ENCODE measurements at regions not wholly inside any gene's neighbourhood (a gene's known extent, or its start where the extent isn't known, plus 50 kb on each side); places are given as distances from the start of the nearest gene placed in this dataset.
A peak's percentile ranks its signal among the peaks of the same experiment; 100 is the strongest.
"Not testable (repeated sequence)": the region's sequence is repeated elsewhere in the genome, so short reads cannot be mapped to it uniquely, and the experiment has no call there.

- Histone ChIP-seq H3K4me3 (ENCODE audit: insufficient read depth, low read depth, low read length) (no peak overlapping the region), H3K36me3 (replicated peaks; ENCODE audit: control insufficient read depth, insufficient read depth, low read length) (no peaks in the 10 kb centered on the region)
- DNase-seq = no peak
Measured at GRCh38 chr11:121866754-121867153, 249.3 kb downstream of the BLID start.

GRCh38 chr11:121864660-121865059 lies 251.4 kb downstream of the BLID start:
- Histone ChIP-seq H3K27me3 (ENCODE audit: control insufficient read depth, insufficient read depth, low read length) (no peaks in the 10 kb centered on the region), H3K36me3 (replicated peaks; ENCODE audit: control insufficient read depth, insufficient read depth, low read length) (no peaks in the 10 kb centered on the region), H3K4me3 (ENCODE audit: insufficient read depth, low read depth, low read length) (no peak overlapping the region)
- peak; percentile 9 for DNase-seq

More at GRCh38 chr11:121866754-121867153, 249.3 kb downstream of the BLID start:
- H3K27me3 ChIP-seq (ENCODE audit: control insufficient read depth, insufficient read depth, low read length) = no peaks in the 10 kb centered on the region

GRCh38 chr11:121863126-121863525 lies 252.9 kb downstream of the BLID start:
- Histone ChIP-seq H3K36me3 (replicated peaks; ENCODE audit: control insufficient read depth, insufficient read depth, low read length) (no peaks in the 10 kb centered on the region), H3K27me3 (ENCODE audit: control insufficient read depth, insufficient read depth, low read length) (no peaks in the 10 kb centered on the region), H3K4me3 (ENCODE audit: insufficient read depth, low read depth, low read length) (no peak overlapping the region)
- DNase-seq = no peak

- H3K27me3 ChIP-seq (ENCODE audit: control insufficient read depth, insufficient read depth, low read length); DNase-seq; H3K36me3 ChIP-seq (replicated peaks; ENCODE audit: control insufficient read depth, insufficient read depth, low read length); H3K4me3 ChIP-seq (ENCODE audit: insufficient read depth, low read depth, low read length): not testable (repeated sequence)
Measured at GRCh38 chr11:121855138-121855537, 260.9 kb downstream of the BLID start.

GRCh38 chr11:121844016-121844415 lies 272.0 kb downstream of the BLID start:
- no peak for DNase-seq
- Histone ChIP-seq H3K36me3 (replicated peaks; ENCODE audit: control insufficient read depth, insufficient read depth, low read length) (no peaks in the 10 kb centered on the region), H3K4me3 (ENCODE audit: insufficient read depth, low read depth, low read length) (no peak overlapping the region), H3K27me3 (ENCODE audit: control insufficient read depth, insufficient read depth, low read length) (no peaks in the 10 kb centered on the region)

- no peak for DNase-seq
- Histone ChIP-seq H3K4me3 (ENCODE audit: insufficient read depth, low read depth, low read length) (no peak overlapping the region), H3K36me3 (replicated peaks; ENCODE audit: control insufficient read depth, insufficient read depth, low read length) (no peaks in the 10 kb centered on the region), H3K27me3 (ENCODE audit: control insufficient read depth, insufficient read depth, low read length) (no peaks in the 10 kb centered on the region)
Measured at GRCh38 chr11:121842192-121842585, 273.8 kb downstream of the BLID start.

- H3K4me3 ChIP-seq (ENCODE audit: insufficient read depth, low read depth, low read length) = no peak overlapping the region
- no peaks in the 10 kb centered on the region for H3K36me3 ChIP-seq (replicated peaks; ENCODE audit: control insufficient read depth, insufficient read depth, low read length)
- DNase-seq = peak; percentile 11
- H3K27me3 ChIP-seq (ENCODE audit: control insufficient read depth, insufficient read depth, low read length) = no peaks in the 10 kb centered on the region
Measured at GRCh38 chr11:121841487-121842191, 274.4 kb downstream of the BLID start.

- no peak for DNase-seq
- no peaks in the 10 kb centered on the region for H3K27me3 ChIP-seq (ENCODE audit: control insufficient read depth, insufficient read depth, low read length)
- no peaks in the 10 kb centered on the region for H3K36me3 ChIP-seq (replicated peaks; ENCODE audit: control insufficient read depth, insufficient read depth, low read length)
- H3K4me3 ChIP-seq (ENCODE audit: insufficient read depth, low read depth, low read length) = no peak overlapping the region
Measured at GRCh38 chr11:121839781-121840180, 276.2 kb downstream of the BLID start.

- Histone ChIP-seq H3K36me3 (replicated peaks; ENCODE audit: control insufficient read depth, insufficient read depth, low read length) (no peaks in the 10 kb centered on the region), H3K4me3 (ENCODE audit: insufficient read depth, low read depth, low read length) (no peak overlapping the region), H3K27me3 (ENCODE audit: control insufficient read depth, insufficient read depth, low read length) (no peaks in the 10 kb centered on the region)
- DNase-seq = no peak
Measured at GRCh38 chr11:121838571-121838970, 277.4 kb downstream of the BLID start.

GRCh38 chr11:121833970-121834369 lies 282.0 kb downstream of the BLID start:
- DNase-seq = no peak
- no peaks in the 10 kb centered on the region for H3K27me3 ChIP-seq (ENCODE audit: control insufficient read depth, insufficient read depth, low read length)
- no peaks in the 10 kb centered on the region for H3K36me3 ChIP-seq (replicated peaks; ENCODE audit: control insufficient read depth, insufficient read depth, low read length)
- no peak overlapping the region for H3K4me3 ChIP-seq (ENCODE audit: insufficient read depth, low read depth, low read length)

GRCh38 chr11:121829159-121829643 lies 286.8 kb downstream of the BLID start:
- Histone ChIP-seq H3K27me3 (ENCODE audit: control insufficient read depth, insufficient read depth, low read length) (no peaks in the 10 kb centered on the region), H3K4me3 (ENCODE audit: insufficient read depth, low read depth, low read length) (no peak overlapping the region), H3K36me3 (replicated peaks; ENCODE audit: control insufficient read depth, insufficient read depth, low read length) (no peaks in the 10 kb centered on the region)
- no peak for DNase-seq

- Histone ChIP-seq H3K4me3 (ENCODE audit: insufficient read depth, low read depth, low read length) (no peak overlapping the region), H3K27me3 (ENCODE audit: control insufficient read depth, insufficient read depth, low read length) (no peaks in the 10 kb centered on the region), H3K36me3 (replicated peaks; ENCODE audit: control insufficient read depth, insufficient read depth, low read length) (no peaks in the 10 kb centered on the region)
- DNase-seq = no peak
Measured at GRCh38 chr11:121814962-121815361, 301.1 kb downstream of the BLID start.

- DNase-seq = no peak
- H3K36me3 ChIP-seq (replicated peaks; ENCODE audit: control insufficient read depth, insufficient read depth, low read length) = no peaks in the 10 kb centered on the region
- no peak overlapping the region for H3K4me3 ChIP-seq (ENCODE audit: insufficient read depth, low read depth, low read length)
- H3K27me3 ChIP-seq (ENCODE audit: control insufficient read depth, insufficient read depth, low read length) = no peaks in the 10 kb centered on the region
Measured at GRCh38 chr11:121814296-121814695, 301.7 kb downstream of the BLID start.

GRCh38 chr11:121810291-121810690 lies 305.7 kb downstream of the BLID start:
- DNase-seq = no peak
- Histone ChIP-seq H3K27me3 (ENCODE audit: control insufficient read depth, insufficient read depth, low read length) (no peaks in the 10 kb centered on the region), H3K4me3 (ENCODE audit: insufficient read depth, low read depth, low read length) (no peak overlapping the region), H3K36me3 (replicated peaks; ENCODE audit: control insufficient read depth, insufficient read depth, low read length) (no peaks in the 10 kb centered on the region)

- Histone ChIP-seq H3K36me3 (replicated peaks; ENCODE audit: control insufficient read depth, insufficient read depth, low read length) (no peaks in the 10 kb centered on the region), H3K27me3 (ENCODE audit: control insufficient read depth, insufficient read depth, low read length) (no peaks in the 10 kb centered on the region), H3K4me3 (ENCODE audit: insufficient read depth, low read depth, low read length) (no peak overlapping the region)
- DNase-seq = no peak
Measured at GRCh38 chr11:121808096-121808495, 307.9 kb downstream of the BLID start.

- no peak for DNase-seq
- Histone ChIP-seq H3K4me3 (ENCODE audit: insufficient read depth, low read depth, low read length) (no peak overlapping the region), H3K27me3 (ENCODE audit: control insufficient read depth, insufficient read depth, low read length) (no peaks in the 10 kb centered on the region), H3K36me3 (replicated peaks; ENCODE audit: control insufficient read depth, insufficient read depth, low read length) (no peaks in the 10 kb centered on the region)
Measured at GRCh38 chr11:121807051-121807450, 309.0 kb downstream of the BLID start.
